HG03460 (cell line): ENCODE measurements at regions not wholly inside any gene's neighbourhood (a gene's known extent, or its start where the extent isn't known, plus 50 kb on each side); places are given as distances from the start of the nearest gene placed in this dataset.

Source experiments
- ATAC-seq: cut with Tn5 transposase; IDR thresholded peaks from one replicate; pipeline ENCODE4 v1.9.1; 2021; ENCODE audit not compliant: unreplicated experiment

- no peak for ATAC-seq
Measured at GRCh38 chr2:6237039-6237660, 545.0 kb downstream of the SOX11 start.

DNA sequence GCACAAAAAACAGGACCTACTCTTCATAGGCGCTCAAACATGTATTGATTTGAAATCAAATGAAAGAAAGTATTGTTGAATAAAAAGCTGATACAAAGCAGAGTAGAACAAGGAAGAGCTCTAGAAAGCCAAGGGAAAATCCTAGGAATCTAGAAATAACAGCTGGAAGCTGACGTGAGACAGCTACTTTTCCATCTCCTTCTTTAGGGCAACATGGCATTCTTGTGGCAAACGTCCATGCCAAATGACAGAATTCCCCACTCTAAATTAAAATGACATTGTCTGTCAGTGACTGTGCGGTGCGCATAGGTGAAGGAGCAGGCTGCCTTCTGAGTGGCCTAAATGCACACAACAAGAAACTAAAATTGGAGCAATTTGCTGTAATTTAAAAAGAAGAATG is 557.4 kb downstream of the SOX11 start:
- no peak for ATAC-seq

- ATAC-seq, result no peak
Measured at GRCh38 chr2:6254441-6254840, 562.3 kb downstream of the SOX11 start.

DNA sequence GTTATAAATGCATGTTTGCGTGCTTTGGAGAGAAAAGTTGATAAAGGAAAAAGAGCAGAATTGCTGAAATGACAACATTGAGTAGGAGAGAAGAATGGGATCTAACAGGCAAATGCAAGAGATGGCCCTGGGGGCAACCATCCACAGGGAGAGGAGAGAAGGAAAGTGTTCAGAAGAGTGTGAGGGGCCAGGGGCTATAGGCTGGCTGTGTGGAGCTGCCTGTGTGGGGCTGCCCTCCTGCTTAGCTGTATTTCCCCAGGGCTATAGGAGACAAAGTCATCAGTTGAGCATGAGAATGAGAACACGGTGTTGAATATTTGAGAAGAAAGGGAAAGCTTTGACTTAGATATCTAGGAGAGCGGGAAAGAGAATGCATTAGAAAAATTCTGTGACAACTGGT is 572.0 kb downstream of the SOX11 start:
- ATAC-seq, result no peak

DNA sequence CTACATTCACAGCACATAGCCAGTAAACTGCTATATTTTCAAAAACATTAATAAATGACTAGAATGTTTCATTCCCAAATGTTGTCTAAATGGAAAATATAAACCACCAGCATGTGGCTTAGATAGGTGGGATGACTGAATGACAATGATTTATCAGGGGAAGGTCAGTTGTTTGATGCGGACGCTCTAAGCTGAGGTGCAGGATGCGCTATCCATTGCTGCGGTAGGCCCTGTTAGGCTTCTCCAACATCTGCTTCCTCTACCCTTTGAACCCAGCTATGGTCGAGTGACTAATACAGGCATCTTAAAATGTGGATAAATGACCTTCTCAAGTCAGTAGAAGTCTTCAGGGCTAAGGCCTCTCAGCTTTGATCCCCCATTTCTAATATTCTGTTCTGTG is 584.2 kb downstream of the CMPK2 start:
- ATAC-seq, result no peak

GRCh38 chr2:6283259-6283658 is 582.4 kb downstream of the CMPK2 start:
- no peak for ATAC-seq

DNA sequence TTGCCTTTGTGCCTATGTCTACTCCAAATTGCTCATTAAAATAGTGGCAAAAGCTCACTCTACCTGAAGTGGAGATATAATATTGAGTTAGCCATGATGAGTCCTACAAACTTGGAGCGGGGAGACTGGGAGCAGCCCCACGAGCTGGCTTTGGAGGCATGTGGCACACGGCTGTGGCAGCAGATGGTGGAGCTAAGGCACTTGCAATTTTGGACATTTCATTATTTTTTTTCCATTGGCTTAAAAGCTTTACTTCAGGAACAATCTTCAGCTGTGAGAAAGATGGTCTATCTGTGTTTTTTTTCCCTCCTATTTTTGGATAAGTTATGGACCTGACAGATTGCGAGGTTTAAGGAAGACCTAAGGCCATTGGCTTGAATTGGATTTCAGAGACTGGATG is 578.3 kb downstream of the CMPK2 start:
- ATAC-seq, result no peak

- no peak for ATAC-seq
Measured at GRCh38 chr2:6288791-6289190, 576.9 kb downstream of the CMPK2 start.

- no peak for ATAC-seq
Measured at GRCh38 chr2:6290217-6291015, 575.3 kb downstream of the CMPK2 start.

DNA sequence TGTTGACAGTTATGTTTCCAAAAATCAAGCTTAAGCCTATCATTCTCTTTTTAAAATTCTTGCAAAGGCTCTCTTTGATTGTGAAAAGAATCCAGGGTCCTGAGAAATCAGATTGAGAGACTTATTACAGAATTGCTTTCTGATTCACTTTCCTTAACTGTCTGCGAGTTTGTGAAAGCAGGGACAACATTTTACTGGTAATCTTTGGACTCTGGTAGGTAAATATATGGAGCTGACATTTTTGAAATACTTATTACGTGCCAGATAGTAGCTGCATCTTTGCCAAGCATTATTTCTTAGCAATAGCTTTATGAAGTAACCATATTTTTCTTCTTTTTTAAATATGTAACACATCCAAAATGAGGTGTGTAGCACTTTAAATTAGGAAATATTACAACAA is 570.9 kb downstream of the CMPK2 start:
- no peak for ATAC-seq

- ATAC-seq, result no peak
Measured at GRCh38 chr2:6297238-6297637, 568.5 kb downstream of the CMPK2 start.

- ATAC-seq, result no peak
Measured at GRCh38 chr2:6301426-6301825, 564.3 kb downstream of the CMPK2 start.

- ATAC-seq, result no peak
Measured at GRCh38 chr2:6308986-6309385, 556.7 kb downstream of the CMPK2 start.

- peak; percentile 94 for ATAC-seq
Measured at GRCh38 chr2:6309415-6310255, 556.1 kb downstream of the CMPK2 start.

- ATAC-seq, result peak; percentile 26
Measured at GRCh38 chr2:6310256-6311215, 555.2 kb downstream of the CMPK2 start.

- ATAC-seq, result no peak
Measured at GRCh38 chr2:6312367-6312766, 553.3 kb downstream of the CMPK2 start.

DNA sequence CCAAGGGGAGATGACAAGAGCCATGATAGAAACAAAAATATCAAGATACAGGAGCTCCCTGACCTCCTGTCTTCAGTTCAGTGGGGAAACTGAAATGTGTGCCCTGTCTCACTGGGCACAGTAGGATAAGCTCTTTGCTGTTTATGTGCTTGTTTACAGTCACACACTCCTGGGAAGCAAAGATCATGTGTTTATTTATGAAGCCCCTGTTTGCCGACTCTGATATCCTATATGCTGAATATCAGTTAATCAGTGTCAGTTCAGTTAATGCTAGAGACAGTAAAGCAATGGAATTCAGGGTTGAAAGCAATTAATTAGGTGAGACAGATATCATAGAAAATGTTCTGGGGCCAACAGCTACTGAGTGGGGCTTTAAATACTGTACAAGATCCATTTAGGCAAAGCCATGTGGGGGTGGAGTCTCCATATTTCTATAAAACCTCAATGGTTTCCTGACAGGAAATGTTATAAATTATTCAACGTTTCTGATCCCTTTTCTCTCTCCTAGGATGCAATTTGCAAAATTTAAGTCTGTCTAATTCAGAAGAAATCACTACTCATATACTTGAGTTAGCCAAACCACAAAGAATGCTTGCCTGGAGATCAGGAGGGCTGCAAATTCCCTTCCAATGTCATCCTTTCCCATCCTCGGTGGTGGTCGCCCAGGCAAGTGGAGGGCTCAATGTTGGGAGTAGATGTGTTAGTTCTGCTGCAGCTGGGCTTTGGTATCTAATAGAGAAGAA is 551.3 kb downstream of the CMPK2 start:
- no peak for ATAC-seq

DNA sequence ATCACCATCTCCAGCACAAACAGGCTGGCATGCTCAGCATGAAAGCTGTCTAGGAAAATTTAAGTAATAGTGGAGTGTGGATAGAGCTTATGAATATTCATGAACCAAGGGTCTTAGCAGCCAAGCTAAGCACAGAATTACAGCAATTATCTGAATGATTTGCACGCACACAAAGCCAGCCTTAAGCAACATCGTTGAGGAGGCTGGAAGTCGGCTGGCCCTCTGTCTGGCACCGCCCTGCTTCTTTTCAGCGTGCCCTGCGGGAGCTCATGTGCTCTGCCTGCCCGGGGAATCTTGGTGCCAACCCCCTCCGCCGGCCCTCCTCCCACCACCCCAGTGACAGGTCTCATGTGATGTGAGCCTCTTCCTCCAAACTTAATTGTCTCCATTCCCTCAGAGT is 540.1 kb downstream of the CMPK2 start:
- ATAC-seq, result no peak

DNA sequence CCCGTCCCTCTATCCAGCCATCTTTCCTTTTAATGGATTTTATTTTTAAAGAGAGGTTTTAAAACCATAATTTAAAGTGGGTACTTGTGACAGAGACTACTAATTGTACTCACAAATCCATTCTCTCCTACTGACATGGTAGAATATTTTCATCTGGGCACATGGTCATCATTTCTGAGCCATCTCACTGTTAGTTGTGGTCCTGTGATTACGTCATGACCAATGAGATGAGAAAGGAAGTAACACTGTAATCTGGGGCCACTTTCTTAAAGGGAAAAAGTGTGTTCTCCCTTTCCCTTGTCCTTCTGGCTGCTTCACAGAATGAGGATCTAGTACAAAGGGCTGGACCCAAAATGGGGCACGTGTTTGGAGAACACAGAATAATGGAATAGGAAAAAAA is 538.7 kb downstream of the CMPK2 start:
- ATAC-seq, result no peak
